Testis (tissue), 2 donors: ENCODE measurements at regions not wholly inside any gene's neighbourhood (a gene's known extent, or its start where the extent isn't known, plus 50 kb on each side); places are given as distances from the start of the nearest gene placed in this dataset.

Experiments used
- DNase-seq: peaks from one replicate; pipeline ENCODE4 v3.0.0-alpha.2; 2019
- H3K27ac ChIP-seq, 2 donors: fragments of 200-600 bp; sonication (generic); one replicate each; pipeline ENCODE4 v1.5.1; 2019
- H3K27me3 ChIP-seq: fragments of 200-600 bp; sonication (generic); one replicate; pipeline ENCODE4 v1.5.1; 2019
- H3K36me3 ChIP-seq: fragments of 200-600 bp; sonication (generic); one replicate; pipeline ENCODE4 v1.5.1; 2017; ENCODE audit warnings: low read depth; ENCODE audit errors: missing control alignments
- H3K4me1 ChIP-seq: fragments of 200-600 bp; sonication (generic); one replicate; pipeline ENCODE4 v1.5.1; 2019
- H3K4me3 ChIP-seq, 2 donors: fragments of 200-600 bp; sonication (generic); one replicate each; pipeline ENCODE4 v1.5.1; 2017 to 2019
- H3K9me3 ChIP-seq: fragments of 200-600 bp; sonication (generic); one replicate; pipeline ENCODE4 v1.5.1; 2017
- POLR2A ChIP-seq: fragments of 450-650 bp; IDR thresholded peaks from one replicate; pipeline ENCODE4 v1.6.1; 2017; ENCODE audit warnings: antibody characterized with exemption, mild to moderate bottlenecking, moderate library complexity
- WGBS, 2 donors: methylation state at CpG; one replicate each; pipeline ENCODE4 v1.1.5; 2018; 5-methylcytosine and 5-hydroxymethylcytosine counted together
- intact Hi-C: fragments of 100-400 bp; cut with DNase I; formaldehyde crosslinking; loops from one replicate; pipeline ENCODE4 v1.15.1; 2023; ENCODE audit warnings: low total_unique reads
- TF ChIP-seq, protein P1 (sequence below), 3 experiments: fragments of 450-650 bp in 2 of 3; fragments of 200-600 bp in 1 of 3; sonication (generic) in 1 of 3; IDR thresholded peaks; one replicate each; pipeline ENCODE4 v1.5.1; 2016 to 2019; ENCODE audit warnings: antibody characterized with exemption in 3 of 3, mild to moderate bottlenecking in 2 of 3, moderate library complexity in 1 of 3

DNA sequence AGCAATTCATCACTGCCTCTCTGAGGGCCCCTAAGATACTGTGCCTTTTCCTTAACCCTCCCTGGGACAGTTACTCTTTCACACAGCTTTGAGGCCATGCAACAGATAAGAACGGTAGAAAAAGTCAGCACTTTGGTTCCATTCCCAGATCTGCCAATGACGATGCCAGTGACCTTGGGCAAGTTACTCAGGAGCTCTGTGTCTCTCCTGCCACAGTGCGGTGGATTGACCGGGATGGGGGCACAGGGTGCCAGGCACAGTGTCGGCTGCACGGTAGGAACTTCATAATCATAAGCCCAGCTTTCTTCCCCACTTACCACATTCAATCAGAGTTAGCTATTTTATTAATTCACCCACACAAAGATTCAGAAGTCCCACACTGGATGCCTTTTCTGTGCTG is 1041.8 kb downstream of the TBC1D22A start:
- Histone ChIP-seq H3K27me3 (no peaks in the 10 kb centered on the region), H3K9me3 (no peaks in the 10 kb centered on the region), H3K27ac (no peak overlapping the region), H3K36me3 (no peaks in the 10 kb centered on the region), H3K4me3 (no peak overlapping the region), H3K4me1 (no peaks in the 10 kb centered on the region)
- peak; percentile 42 for DNase-seq
- intact Hi-C loops = no loop called here
- TF ChIP-seq, protein P1, sequence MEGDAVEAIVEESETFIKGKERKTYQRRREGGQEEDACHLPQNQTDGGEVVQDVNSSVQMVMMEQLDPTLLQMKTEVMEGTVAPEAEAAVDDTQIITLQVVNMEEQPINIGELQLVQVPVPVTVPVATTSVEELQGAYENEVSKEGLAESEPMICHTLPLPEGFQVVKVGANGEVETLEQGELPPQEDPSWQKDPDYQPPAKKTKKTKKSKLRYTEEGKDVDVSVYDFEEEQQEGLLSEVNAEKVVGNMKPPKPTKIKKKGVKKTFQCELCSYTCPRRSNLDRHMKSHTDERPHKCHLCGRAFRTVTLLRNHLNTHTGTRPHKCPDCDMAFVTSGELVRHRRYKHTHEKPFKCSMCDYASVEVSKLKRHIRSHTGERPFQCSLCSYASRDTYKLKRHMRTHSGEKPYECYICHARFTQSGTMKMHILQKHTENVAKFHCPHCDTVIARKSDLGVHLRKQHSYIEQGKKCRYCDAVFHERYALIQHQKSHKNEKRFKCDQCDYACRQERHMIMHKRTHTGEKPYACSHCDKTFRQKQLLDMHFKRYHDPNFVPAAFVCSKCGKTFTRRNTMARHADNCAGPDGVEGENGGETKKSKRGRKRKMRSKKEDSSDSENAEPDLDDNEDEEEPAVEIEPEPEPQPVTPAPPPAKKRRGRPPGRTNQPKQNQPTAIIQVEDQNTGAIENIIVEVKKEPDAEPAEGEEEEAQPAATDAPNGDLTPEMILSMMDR (IDR thresholded peaks at IDR 0.05) = no peak
- no peak for TF ChIP-seq POLR2A
- 51 to 68% methylated on average over 6 of the region's 6 CpGs for WGBS, 2 donors

DNA sequence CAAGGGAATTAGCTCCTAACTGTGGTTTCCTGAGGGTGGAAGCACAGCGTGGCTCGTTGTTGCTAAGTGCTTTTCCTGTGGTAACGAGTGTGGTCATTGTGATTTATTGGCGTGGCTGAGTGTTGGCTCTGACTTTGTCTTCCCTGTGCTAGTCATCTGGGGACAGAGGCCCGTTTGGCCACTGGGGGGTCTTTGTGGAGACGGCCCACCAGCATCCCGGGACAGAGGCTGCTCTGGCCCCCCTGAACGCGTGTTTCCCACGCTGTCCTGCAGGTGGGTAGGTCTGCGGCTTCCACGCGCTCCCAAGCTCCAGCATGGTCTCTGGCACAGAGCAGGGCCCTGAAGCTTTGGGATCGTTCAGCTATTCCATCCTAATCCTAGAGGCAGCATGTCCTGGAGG is 1040.0 kb downstream of the TBC1D22A start:
- WGBS, 2 donors = 82 to 88% methylated on average over 13 to 14 of the region's 14 CpGs
- intact Hi-C loops = no loop called here
- DNase-seq = peak; percentile 2
- no peak overlapping the region for H3K4me3 ChIP-seq
- H3K36me3 ChIP-seq = no peaks in the 10 kb centered on the region
- H3K4me1 ChIP-seq = no peaks in the 10 kb centered on the region
- H3K27ac ChIP-seq = no peak overlapping the region
- H3K9me3 ChIP-seq = no peaks in the 10 kb centered on the region
- TF ChIP-seq POLR2A = no peak
- TF ChIP-seq, protein P1 (IDR thresholded peaks at IDR 0.05) = no peak
- H3K27me3 ChIP-seq = no peaks in the 10 kb centered on the region

- 92% methylated on average over 11 of the region's 11 CpGs for WGBS, 2 donors
- no peak overlapping the region for H3K4me3 ChIP-seq
- H3K36me3 ChIP-seq = no peaks in the 10 kb centered on the region
- no peak for TF ChIP-seq POLR2A
- TF ChIP-seq, protein P1 (IDR thresholded peaks at IDR 0.05) = no peak
- intact Hi-C loops = no loop called here
- no peak overlapping the region for H3K27ac ChIP-seq
- DNase-seq = peak; percentile 6
- no peaks in the 10 kb centered on the region for H3K9me3 ChIP-seq
- no peaks in the 10 kb centered on the region for H3K4me1 ChIP-seq
- no peaks in the 10 kb centered on the region for H3K27me3 ChIP-seq
Measured at GRCh38 chr22:47801541-47802245, 1039.2 kb downstream of the TBC1D22A start.

DNA sequence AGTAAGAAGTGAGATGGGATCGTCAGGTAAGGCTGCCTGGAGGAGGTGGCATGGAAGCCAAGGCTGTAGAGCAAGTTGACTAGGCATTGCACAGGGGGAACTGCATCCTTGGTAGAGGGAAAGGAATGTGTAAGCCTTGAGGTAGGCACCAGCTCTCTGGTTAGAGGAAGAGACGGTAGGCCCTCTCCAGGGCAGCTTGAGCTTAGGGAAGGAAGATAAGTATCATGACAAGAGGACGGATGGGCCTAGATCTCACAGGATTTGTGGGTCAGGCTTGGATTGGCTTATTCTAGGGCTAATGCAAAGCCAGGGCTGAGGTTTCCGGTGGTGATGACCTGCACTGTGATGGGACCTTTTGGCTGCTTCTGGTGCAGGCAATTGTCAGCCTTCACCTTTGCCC is 1035.8 kb downstream of the TBC1D22A start:
- no peaks in the 10 kb centered on the region for H3K4me1 ChIP-seq
- no peak for DNase-seq
- no peaks in the 10 kb centered on the region for H3K27me3 ChIP-seq
- TF ChIP-seq, protein P1 (IDR thresholded peaks at IDR 0.05) = no peak
- no peak for TF ChIP-seq POLR2A
- 90 to 96% methylated on average over 4 of the region's 4 CpGs for WGBS, 2 donors
- no peak overlapping the region for H3K27ac ChIP-seq
- intact Hi-C loops = no loop called here
- H3K4me3 ChIP-seq = no peak overlapping the region
- H3K9me3 ChIP-seq = no peaks in the 10 kb centered on the region
- H3K36me3 ChIP-seq = no peaks in the 10 kb centered on the region

DNA sequence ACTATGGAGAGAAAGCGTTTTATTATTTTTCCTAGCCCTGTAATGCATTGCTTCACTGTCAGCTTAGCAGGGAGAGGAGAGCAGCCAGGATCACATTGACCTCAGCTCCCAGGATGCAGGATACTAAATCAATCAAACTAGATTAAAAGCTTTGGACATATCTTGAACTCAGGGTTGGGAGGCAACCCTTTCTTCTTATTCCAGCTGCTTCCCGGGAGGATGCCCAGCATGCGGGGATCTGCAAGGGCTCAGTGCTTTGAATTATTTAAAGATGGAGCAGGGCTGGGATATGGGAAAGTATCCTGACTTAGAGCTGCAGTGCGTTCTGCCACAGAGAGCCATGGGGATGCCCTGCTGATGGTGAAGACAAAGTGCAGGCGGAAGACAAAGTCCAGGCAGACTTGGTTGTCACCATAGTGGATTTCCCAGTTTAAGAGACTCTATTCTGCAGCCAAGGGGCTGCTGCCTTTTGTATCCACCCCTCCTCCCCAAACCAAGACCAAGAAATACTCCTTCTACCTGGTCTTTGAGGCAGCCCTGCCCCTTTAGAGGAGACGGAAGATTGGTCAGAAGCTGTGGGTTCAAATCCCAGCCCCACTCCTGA is 1035.0 kb downstream of the TBC1D22A start:
- DNase-seq = no peak
- no peaks in the 10 kb centered on the region for H3K4me1 ChIP-seq
- no peak overlapping the region for H3K27ac ChIP-seq
- no peaks in the 10 kb centered on the region for H3K9me3 ChIP-seq
- H3K27me3 ChIP-seq = no peaks in the 10 kb centered on the region
- intact Hi-C loops = no loop called here
- TF ChIP-seq, protein P1 (IDR thresholded peaks at IDR 0.05) = no peak
- TF ChIP-seq POLR2A = no peak
- 77 to 90% methylated on average over 6 of the region's 6 CpGs for WGBS, 2 donors
- H3K36me3 ChIP-seq = no peaks in the 10 kb centered on the region
- no peak overlapping the region for H3K4me3 ChIP-seq
